ENCODE measurements at regions not wholly inside any gene's neighbourhood (a gene's known extent, or its start where the extent isn't known, plus 50 kb on each side); places are given as distances from the start of the nearest gene placed in this dataset.

GRCh38 chr2:45211636-45212035 lies 202.4 kb upstream of the SIX2 start:
- no peak for DNase-seq (ENCODE audit: low spot score)

GRCh38 chr2:45210462-45211195 lies 201.4 kb upstream of the SIX2 start:
- no peak for DNase-seq (ENCODE audit: low spot score)

GRCh38 chr2:45209875-45210274 lies 200.6 kb upstream of the SIX2 start:
- DNase-seq (ENCODE audit: low spot score): no peak

- DNase-seq (ENCODE audit: low spot score): no peak
These were observed 200.1 kb upstream of the SIX2 start for GRCh38 chr2:45209302-45209701.

- DNase-seq (ENCODE audit: low spot score): no peak
These were observed 197.8 kb upstream of the SIX2 start for GRCh38 chr2:45207101-45207500.

GRCh38 chr2:45205985-45206384 lies 196.7 kb upstream of the SIX2 start:
- DNase-seq (ENCODE audit: low spot score): no peak

- no peak for DNase-seq (ENCODE audit: low spot score)
These were observed 196.2 kb upstream of the SIX2 start for GRCh38 chr2:45205480-45205879.

- DNase-seq (ENCODE audit: low spot score): no peak
These were observed 194.1 kb upstream of the SIX2 start for GRCh38 chr2:45203400-45203799.

GRCh38 chr2:45199973-45200372 lies 190.7 kb upstream of the SIX2 start:
- no peak for DNase-seq (ENCODE audit: low spot score)

GRCh38 chr2:45195916-45196315 lies 186.7 kb upstream of the SIX2 start:
- DNase-seq (ENCODE audit: low spot score): no peak

GRCh38 chr2:45194596-45194995 lies 185.3 kb upstream of the SIX2 start:
- no peak for DNase-seq (ENCODE audit: low spot score)

- DNase-seq (ENCODE audit: low spot score): no peak
These were observed 184.3 kb upstream of the SIX2 start for GRCh38 chr2:45193581-45193980.

- no peak for DNase-seq (ENCODE audit: low spot score)
These were observed 183.7 kb upstream of the SIX2 start for GRCh38 chr2:45192991-45193390.

GRCh38 chr2:45192481-45192880 lies 183.2 kb upstream of the SIX2 start:
- DNase-seq (ENCODE audit: low spot score): no peak

- DNase-seq (ENCODE audit: low spot score): no peak
These were observed 182.7 kb upstream of the SIX2 start for GRCh38 chr2:45191976-45192375.

GRCh38 chr2:45191146-45191863 lies 182.1 kb upstream of the SIX2 start:
- DNase-seq (ENCODE audit: low spot score): no peak

- DNase-seq (ENCODE audit: low spot score): no peak
These were observed 181.3 kb upstream of the SIX2 start for GRCh38 chr2:45190481-45190942.

- no peak for DNase-seq (ENCODE audit: low spot score)
These were observed 175.4 kb upstream of the SIX2 start for GRCh38 chr2:45184606-45185005.

GRCh38 chr2:45182667-45183295 lies 173.5 kb upstream of the SIX2 start:
- no peak for DNase-seq (ENCODE audit: low spot score)

- no peak for DNase-seq (ENCODE audit: low spot score)
These were observed 171.5 kb upstream of the SIX2 start for GRCh38 chr2:45180779-45181178.

GRCh38 chr2:45180033-45180746 lies 170.9 kb upstream of the SIX2 start:
- DNase-seq (ENCODE audit: low spot score): no peak

- DNase-seq (ENCODE audit: low spot score): no peak
These were observed 169.6 kb upstream of the SIX2 start for GRCh38 chr2:45178854-45179253.

GRCh38 chr2:45178359-45178758 lies 169.1 kb upstream of the SIX2 start:
- DNase-seq (ENCODE audit: low spot score): no peak
